Ishikawa (cell line): ENCODE measurements at regions not wholly inside any gene's neighbourhood (a gene's known extent, or its start where the extent isn't known, plus 50 kb on each side); places are given as distances from the start of the nearest gene placed in this dataset.

ENCODE experiments used
- CREB1 ChIP-seq: IDR thresholded peaks from 2 replicates; pipeline ENCODE4 v1.6.1; 2012; ENCODE audit warnings: low read depth
- EP300 ChIP-seq: IDR thresholded peaks from 2 replicates; pipeline ENCODE4 v1.6.1; 2012; ENCODE audit warnings: borderline replicate concordance
- NFIC ChIP-seq: IDR thresholded peaks from 2 replicates; pipeline ENCODE4 v1.6.1; 2012
- RAD21 ChIP-seq: IDR thresholded peaks from 2 replicates; pipeline ENCODE4 v1.6.1; 2012; ENCODE audit warnings: low read depth
- TAF1 ChIP-seq: IDR thresholded peaks from 2 replicates; pipeline ENCODE4 v1.6.1; 2012; ENCODE audit warnings: low read depth, mild to moderate bottlenecking
- YY1 ChIP-seq: IDR thresholded peaks from 2 replicates; pipeline ENCODE4 v1.6.1; 2012; ENCODE audit warnings: low read depth
- ZBTB7A ChIP-seq: IDR thresholded peaks from 2 replicates; pipeline ENCODE4 v1.6.1; 2012; ENCODE audit warnings: low read depth
- TF ChIP-seq, protein P1 (sequence below): IDR thresholded peaks from 2 replicates; pipeline ENCODE4 v1.6.1; 2012; ENCODE audit warnings: low read depth, mild to moderate bottlenecking

DNA sequence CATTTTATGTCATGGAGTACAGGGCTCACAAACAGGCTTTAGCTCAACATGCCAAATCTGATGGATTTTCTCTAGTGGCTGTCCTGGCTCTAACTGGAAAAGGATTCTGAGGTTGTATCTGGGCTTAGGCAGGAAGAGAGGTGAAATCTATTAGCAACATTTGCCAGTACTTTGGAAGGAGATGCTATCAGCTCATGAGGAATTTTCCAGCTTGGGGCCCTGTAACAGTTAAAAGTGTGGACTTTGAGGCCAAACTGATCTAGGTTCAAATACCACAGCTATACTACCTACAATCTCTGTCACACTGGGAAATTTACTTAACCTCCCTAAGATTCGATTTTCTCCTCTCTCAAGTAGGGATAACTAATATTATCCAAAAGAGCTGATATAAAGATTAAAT is 119.0 kb upstream of the HCCS start:
- no peak for TF ChIP-seq NFIC
- TF ChIP-seq TAF1: no peak
- TF ChIP-seq, protein P1, sequence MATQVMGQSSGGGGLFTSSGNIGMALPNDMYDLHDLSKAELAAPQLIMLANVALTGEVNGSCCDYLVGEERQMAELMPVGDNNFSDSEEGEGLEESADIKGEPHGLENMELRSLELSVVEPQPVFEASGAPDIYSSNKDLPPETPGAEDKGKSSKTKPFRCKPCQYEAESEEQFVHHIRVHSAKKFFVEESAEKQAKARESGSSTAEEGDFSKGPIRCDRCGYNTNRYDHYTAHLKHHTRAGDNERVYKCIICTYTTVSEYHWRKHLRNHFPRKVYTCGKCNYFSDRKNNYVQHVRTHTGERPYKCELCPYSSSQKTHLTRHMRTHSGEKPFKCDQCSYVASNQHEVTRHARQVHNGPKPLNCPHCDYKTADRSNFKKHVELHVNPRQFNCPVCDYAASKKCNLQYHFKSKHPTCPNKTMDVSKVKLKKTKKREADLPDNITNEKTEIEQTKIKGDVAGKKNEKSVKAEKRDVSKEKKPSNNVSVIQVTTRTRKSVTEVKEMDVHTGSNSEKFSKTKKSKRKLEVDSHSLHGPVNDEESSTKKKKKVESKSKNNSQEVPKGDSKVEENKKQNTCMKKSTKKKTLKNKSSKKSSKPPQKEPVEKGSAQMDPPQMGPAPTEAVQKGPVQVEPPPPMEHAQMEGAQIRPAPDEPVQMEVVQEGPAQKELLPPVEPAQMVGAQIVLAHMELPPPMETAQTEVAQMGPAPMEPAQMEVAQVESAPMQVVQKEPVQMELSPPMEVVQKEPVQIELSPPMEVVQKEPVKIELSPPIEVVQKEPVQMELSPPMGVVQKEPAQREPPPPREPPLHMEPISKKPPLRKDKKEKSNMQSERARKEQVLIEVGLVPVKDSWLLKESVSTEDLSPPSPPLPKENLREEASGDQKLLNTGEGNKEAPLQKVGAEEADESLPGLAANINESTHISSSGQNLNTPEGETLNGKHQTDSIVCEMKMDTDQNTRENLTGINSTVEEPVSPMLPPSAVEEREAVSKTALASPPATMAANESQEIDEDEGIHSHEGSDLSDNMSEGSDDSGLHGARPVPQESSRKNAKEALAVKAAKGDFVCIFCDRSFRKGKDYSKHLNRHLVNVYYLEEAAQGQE: no peak
- TF ChIP-seq YY1: no peak
- no peak for TF ChIP-seq ZBTB7A
- no peak for TF ChIP-seq RAD21
- TF ChIP-seq CREB1: no peak
- no peak for TF ChIP-seq EP300
